Smooth muscle cell (in vitro differentiated cells): ENCODE measurements at regions not wholly inside any gene's neighbourhood (a gene's known extent, or its start where the extent isn't known, plus 50 kb on each side); places are given as distances from the start of the nearest gene placed in this dataset.

ENCODE experiments used
- DNase-seq: peaks from one replicate; lab custom pipeline; 2025; ENCODE audit not compliant: unreplicated experiment; lab: John Stamatoyannopoulos, UW
- H2AFZ ChIP-seq: fragments of 200-600 bp; sonication (generic); 2 replicates; pipeline ENCODE4 v1.6.0; 2016; ENCODE audit warnings: antibody characterized with exemption, low read depth, mild to moderate bottlenecking
- H3F3A ChIP-seq: fragments of 200-600 bp; sonication (generic); 2 replicates; pipeline ENCODE4 v1.6.0; 2017; ENCODE audit warnings: antibody characterized with exemption, low read depth
- H3K27ac ChIP-seq: fragments of 200-600 bp; sonication (generic); 2 replicates; pipeline ENCODE4 v1.5.1; 2016; ENCODE audit warnings: low read depth, mild to moderate bottlenecking
- H3K27me3 ChIP-seq: fragments of 200-600 bp; sonication (generic); 2 replicates; pipeline ENCODE4 v1.6.1; 2016; ENCODE audit warnings: low read depth, mild to moderate bottlenecking
- H3K36me3 ChIP-seq: fragments of 200-600 bp; sonication (generic); 2 replicates; pipeline ENCODE4 v1.5.1; 2016; ENCODE audit warnings: low read depth
- H3K4me1 ChIP-seq: fragments of 200-600 bp; sonication (generic); 2 replicates; pipeline ENCODE4 v1.5.1; 2016; ENCODE audit warnings: low read depth
- H3K4me2 ChIP-seq: fragments of 200-600 bp; sonication (generic); 2 replicates; pipeline ENCODE4 v1.6.0; 2016; ENCODE audit warnings: mild to moderate bottlenecking
- H3K4me3 ChIP-seq: fragments of 200-600 bp; sonication (generic); 2 replicates; pipeline ENCODE4 v1.5.1; 2016; ENCODE audit warnings: mild to moderate bottlenecking
- H3K79me2 ChIP-seq: fragments of 200-600 bp; sonication (generic); 2 replicates; pipeline ENCODE4 v1.6.0; 2016; ENCODE audit warnings: low read depth, mild to moderate bottlenecking
- H3K9ac ChIP-seq: fragments of 200-600 bp; sonication (generic); 2 replicates; pipeline ENCODE4 v1.6.0; 2016; ENCODE audit warnings: low read depth
- H3K9me3 ChIP-seq: fragments of 200-600 bp; sonication (generic); replicated peaks from 2 replicates; pipeline ENCODE4 v1.5.1; 2016; ENCODE audit warnings: low read depth
- H4K20me1 ChIP-seq: fragments of 200-600 bp; sonication (generic); 2 replicates; pipeline ENCODE4 v1.6.0; 2016; ENCODE audit warnings: low read depth
- WGBS: methylation state at CpG from one replicate; pipeline ENCODE4 v1.1.7; 2016; ENCODE audit warnings: low lambda C conversion rate; 5-methylcytosine and 5-hydroxymethylcytosine counted together
- TF ChIP-seq, protein P1 (sequence below): fragments of 200-600 bp; sonication (generic); IDR thresholded peaks from 2 replicates; pipeline ENCODE4 v1.5.1; 2017; ENCODE audit warnings: borderline replicate concordance, mild to moderate bottlenecking, antibody characterized with exemption; ENCODE audit not compliant: insufficient read depth, poor library complexity, severe bottlenecking

DNA sequence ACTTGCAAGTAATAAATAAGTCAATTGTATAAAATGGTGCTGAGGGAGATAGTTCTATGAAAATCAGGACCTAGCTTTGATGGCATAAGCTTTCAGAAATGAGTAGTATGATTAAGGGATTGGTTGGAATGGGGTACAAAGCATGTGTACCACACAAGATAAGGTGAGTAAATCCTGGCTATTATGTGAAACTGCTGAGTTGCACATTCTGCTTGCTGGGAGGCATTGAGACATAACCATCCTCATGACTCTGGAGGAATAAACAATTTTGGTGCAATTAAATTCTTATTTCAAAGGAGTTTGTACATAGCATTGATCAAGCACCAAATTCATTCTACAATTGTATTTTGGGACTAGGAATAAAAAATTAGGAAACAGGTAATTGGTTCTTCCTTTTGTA lies 755.2 kb upstream of the ACO1 start:
- H3K27ac ChIP-seq = no peak overlapping the region
- no peaks in the 10 kb centered on the region for H3K4me1 ChIP-seq
- H3K27me3 ChIP-seq = no peaks in the 10 kb centered on the region
- no peaks in the 10 kb centered on the region for H3F3A ChIP-seq
- DNase-seq = no peak
- H3K36me3 ChIP-seq = no peaks in the 10 kb centered on the region
- no peaks in the 10 kb centered on the region for H3K79me2 ChIP-seq
- no peaks in the 10 kb centered on the region for H4K20me1 ChIP-seq
- TF ChIP-seq, protein P1, sequence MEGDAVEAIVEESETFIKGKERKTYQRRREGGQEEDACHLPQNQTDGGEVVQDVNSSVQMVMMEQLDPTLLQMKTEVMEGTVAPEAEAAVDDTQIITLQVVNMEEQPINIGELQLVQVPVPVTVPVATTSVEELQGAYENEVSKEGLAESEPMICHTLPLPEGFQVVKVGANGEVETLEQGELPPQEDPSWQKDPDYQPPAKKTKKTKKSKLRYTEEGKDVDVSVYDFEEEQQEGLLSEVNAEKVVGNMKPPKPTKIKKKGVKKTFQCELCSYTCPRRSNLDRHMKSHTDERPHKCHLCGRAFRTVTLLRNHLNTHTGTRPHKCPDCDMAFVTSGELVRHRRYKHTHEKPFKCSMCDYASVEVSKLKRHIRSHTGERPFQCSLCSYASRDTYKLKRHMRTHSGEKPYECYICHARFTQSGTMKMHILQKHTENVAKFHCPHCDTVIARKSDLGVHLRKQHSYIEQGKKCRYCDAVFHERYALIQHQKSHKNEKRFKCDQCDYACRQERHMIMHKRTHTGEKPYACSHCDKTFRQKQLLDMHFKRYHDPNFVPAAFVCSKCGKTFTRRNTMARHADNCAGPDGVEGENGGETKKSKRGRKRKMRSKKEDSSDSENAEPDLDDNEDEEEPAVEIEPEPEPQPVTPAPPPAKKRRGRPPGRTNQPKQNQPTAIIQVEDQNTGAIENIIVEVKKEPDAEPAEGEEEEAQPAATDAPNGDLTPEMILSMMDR = no peak
- no peak overlapping the region for H2AFZ ChIP-seq
- no peaks in the 10 kb centered on the region for H3K9me3 ChIP-seq
- no peak overlapping the region for H3K9ac ChIP-seq
- H3K4me3 ChIP-seq = no peak overlapping the region
- H3K4me2 ChIP-seq = no peak overlapping the region

DNA sequence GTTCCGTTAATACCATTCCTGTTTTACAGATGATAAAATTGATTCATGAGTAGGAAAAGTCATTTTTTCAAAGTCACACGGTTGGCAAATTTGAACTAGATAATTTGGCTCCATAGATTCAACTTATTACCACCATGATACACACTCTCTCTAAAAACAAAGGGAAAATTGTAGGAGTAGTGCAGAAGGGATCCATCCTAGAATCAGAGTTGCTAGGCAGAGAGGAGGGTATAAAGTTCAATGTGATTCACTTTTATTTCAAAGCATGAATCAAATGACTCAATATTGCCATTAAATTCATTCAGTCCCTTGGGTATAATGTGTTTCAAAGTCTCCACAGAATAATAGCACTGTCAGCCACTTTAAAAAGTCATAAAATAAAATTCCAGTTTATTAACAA lies 747.2 kb upstream of the ACO1 start:
- WGBS = 95% methylated on average over 2 of the region's 2 CpGs
- Histone ChIP-seq H3K9me3 (no peaks in the 10 kb centered on the region), H3K27ac (no peak overlapping the region), H3K27me3 (no peaks in the 10 kb centered on the region), H3K4me2 (no peak overlapping the region), H2AFZ (no peak overlapping the region), H3K4me3 (no peak overlapping the region), H3K9ac (no peak overlapping the region), H3K79me2 (no peaks in the 10 kb centered on the region), H3K4me1 (no peaks in the 10 kb centered on the region), H3F3A (no peaks in the 10 kb centered on the region), H3K36me3 (no peaks in the 10 kb centered on the region), H4K20me1 (no peaks in the 10 kb centered on the region)
- TF ChIP-seq, protein P1 = no peak
- no peak for DNase-seq

DNA sequence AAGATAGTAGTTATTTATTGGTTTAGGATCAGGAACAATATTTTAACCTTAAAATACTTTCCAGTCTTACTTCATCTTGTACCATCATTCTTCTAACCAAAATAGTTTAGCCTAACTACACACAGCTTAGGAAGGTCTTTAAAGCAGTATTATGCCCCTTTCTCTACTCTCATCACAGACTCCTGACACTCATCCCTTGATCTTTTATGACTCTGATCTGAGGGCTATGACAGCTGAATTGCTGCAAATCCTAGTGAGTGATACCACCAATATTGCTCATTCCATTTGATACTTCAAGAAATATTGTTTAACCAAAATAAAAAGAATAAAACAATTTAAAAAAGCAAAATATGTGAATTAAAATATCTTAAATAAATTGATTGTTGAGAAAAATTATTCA lies 746.6 kb upstream of the ACO1 start:
- Histone ChIP-seq H2AFZ (no peak overlapping the region), H3K27me3 (no peaks in the 10 kb centered on the region), H3F3A (no peaks in the 10 kb centered on the region), H3K9ac (no peak overlapping the region), H4K20me1 (no peaks in the 10 kb centered on the region), H3K36me3 (no peaks in the 10 kb centered on the region), H3K79me2 (no peaks in the 10 kb centered on the region), H3K4me3 (no peak overlapping the region), H3K4me2 (no peak overlapping the region), H3K27ac (no peak overlapping the region), H3K9me3 (no peaks in the 10 kb centered on the region), H3K4me1 (no peaks in the 10 kb centered on the region)
- TF ChIP-seq, protein P1 = no peak
- DNase-seq = no peak

DNA sequence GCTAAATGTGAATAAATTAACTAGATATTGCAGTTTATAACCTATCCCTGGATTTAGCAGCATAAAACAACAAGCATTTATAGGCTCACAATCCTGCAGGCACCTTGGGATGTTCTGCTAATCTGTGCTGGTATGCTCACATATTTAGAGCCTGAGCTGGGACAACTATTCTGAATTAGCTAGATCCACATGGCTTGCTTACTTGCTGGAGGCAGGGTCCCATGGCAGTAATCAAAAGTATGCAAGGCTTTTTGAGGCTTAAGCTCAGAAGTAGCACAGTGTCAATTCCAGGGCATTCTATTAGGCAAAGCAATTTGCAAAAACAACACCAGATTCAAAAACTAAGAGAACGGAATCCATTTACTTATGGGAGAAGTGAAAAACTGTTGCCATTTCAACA lies 745.0 kb upstream of the ACO1 start:
- Histone ChIP-seq H3K9me3 (no peaks in the 10 kb centered on the region), H4K20me1 (no peaks in the 10 kb centered on the region), H3K36me3 (no peaks in the 10 kb centered on the region), H3K4me1 (no peaks in the 10 kb centered on the region), H3F3A (no peaks in the 10 kb centered on the region), H3K9ac (no peak overlapping the region), H3K27ac (no peak overlapping the region), H3K27me3 (no peaks in the 10 kb centered on the region), H3K4me2 (no peak overlapping the region), H3K4me3 (no peak overlapping the region), H2AFZ (no peak overlapping the region), H3K79me2 (no peaks in the 10 kb centered on the region)
- 85% methylated on average over 1 of the region's 1 CpG for WGBS
- TF ChIP-seq, protein P1 = no peak
- no peak for DNase-seq
